ENCODE measurements at regions not wholly inside any gene's neighbourhood (a gene's known extent, or its start where the extent isn't known, plus 50 kb on each side); places are given as distances from the start of the nearest gene placed in this dataset.

- H3K4me3 ChIP-seq (replicated peaks; ENCODE audit: low read depth, low read length): no peak overlapping the region
- DNase-seq (ENCODE audit: low read depth): no peak
- no peak for TF ChIP-seq CTCF (IDR thresholded peaks at IDR 0.05; ENCODE audit: low read length, missing control alignments)
Observed at GRCh38 chr6:167719920-167720319, 106.8 kb upstream of the AFDN start.

DNA sequence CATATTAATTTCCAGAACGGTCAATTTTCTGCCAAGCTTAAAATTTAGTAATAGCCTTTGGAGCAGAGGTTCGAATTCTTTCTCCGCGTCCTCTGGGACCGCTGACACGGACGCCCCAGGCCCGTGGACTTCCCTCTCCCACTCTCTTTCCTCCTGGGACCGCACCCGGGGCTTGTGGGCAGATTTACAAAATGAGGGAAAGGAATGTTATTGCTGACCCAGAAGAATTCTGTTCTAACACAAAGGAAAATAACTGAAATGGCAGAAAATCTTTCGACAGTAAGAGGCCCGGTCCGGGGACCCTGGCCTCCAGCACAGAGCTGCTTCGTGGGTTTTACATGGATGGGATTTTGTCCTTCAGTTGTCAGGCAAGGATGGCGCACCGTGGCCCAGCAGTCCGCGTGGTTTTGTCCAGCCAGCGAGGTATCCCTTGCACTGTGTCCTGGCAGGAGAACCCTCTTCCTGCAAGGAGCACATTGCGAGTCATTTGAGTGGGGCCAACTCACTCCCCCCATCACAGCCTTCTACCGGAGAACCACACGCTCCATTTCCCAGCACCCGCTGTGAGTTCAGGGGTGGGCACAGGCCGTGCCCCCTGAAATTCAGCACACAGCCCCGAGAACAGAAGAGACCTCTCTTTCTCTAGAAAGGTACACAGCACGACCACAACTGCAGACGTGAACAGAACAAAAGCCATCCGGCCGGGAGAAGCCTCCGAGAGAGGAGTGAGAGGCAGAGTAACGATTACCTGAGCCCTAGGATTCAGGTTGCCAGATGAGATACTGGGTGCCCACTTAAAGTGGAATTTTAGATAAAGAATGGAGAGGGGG is 106.0 kb upstream of the AFDN start:
- no peak for DNase-seq (ENCODE audit: low read depth)
- no peak for TF ChIP-seq CTCF (IDR thresholded peaks at IDR 0.05; ENCODE audit: low read length, missing control alignments)
- H3K4me3 ChIP-seq (replicated peaks; ENCODE audit: low read depth, low read length): no peak overlapping the region

DNA sequence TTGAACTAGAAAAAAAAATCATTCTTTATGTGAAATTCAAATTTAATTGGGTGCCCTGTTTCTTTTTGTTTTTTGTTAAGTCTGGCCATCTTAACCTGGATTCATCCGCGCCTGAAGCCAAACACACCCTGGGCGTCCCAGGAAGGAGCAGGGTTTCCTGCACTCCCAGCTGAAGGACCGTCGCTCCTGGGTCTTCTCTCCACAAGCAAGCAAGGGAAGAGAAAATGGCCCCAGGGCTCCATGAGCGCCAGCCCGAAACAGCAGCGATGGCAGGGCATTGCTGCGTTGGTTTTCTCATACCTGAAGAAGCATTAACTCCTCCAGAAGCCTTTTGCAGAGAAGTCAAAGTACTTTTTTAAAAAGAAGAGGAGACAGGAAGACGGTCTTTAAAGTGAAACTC is 105.4 kb upstream of the AFDN start:
- TF ChIP-seq CTCF (IDR thresholded peaks at IDR 0.05; ENCODE audit: low read length, missing control alignments): no peak
- no peak for DNase-seq (ENCODE audit: low read depth)
- H3K4me3 ChIP-seq (replicated peaks; ENCODE audit: low read depth, low read length): no peak overlapping the region

DNA sequence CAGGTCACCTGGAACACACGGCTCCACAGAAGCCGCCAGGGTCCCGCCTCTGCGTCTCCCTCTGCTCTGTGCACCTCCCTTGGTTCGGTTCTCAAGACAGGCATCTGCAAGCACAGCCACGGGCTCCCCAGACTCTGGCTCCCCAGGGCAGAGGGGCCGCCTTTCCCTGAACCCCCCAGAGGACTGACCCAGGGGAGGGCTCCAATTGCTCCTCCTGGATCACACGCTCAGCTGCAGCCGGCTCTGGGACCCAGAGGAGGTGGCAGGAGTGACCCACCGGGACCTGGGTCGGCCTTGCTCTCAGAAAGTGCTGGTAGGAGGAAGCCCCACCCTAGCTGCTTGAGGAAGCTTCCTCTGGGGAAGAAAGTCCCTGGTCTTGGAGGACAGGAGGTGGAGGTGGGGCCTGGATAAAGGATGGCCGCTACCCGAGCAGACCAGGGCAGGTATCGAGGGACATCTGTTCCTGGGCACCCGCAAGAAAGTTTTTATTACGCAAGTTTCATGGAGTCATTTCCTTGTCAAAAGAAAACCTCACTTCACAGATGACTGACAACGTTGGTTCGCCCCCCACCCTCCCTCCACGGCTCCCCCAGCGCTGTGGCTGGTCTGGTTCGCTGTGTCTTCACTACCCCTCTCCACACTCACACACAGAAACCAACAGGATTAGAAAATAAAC is 103.9 kb upstream of the AFDN start:
- DNase-seq (ENCODE audit: low read depth): no peak
- no peak overlapping the region for H3K4me3 ChIP-seq (replicated peaks; ENCODE audit: low read depth, low read length)
- no peak for TF ChIP-seq CTCF (IDR thresholded peaks at IDR 0.05; ENCODE audit: low read length, missing control alignments)

DNA sequence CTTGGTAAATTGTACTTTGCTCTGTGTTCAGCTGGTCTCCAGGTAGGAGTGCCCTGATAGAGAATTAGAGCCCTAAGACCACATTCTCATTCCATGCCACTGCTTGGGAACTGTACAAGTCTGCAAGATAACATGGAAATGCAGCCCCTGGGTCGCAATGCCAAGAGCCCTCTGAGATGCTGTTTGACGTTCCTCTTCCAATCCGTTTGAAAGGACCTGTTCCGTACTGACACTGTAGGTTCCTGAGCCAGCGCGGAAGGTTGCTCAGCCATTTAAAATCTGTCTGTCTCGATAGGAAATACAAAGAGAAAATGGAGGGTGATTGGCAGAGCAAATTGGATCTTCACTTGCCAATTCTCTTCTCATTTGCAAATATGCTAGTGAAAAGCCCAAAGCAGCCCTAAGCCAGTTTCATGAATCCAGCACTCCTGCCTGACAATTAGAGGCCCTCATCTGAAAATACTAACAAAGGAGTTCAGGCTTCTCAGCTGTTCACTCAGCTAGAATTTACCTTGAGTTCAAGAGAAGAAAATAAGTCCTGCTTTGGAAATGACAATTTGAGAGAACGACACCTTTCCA is 100.6 kb upstream of the AFDN start:
- DNase-seq (ENCODE audit: low read depth): no peak
- no peak overlapping the region for H3K4me3 ChIP-seq (replicated peaks; ENCODE audit: low read depth, low read length)
- no peak for TF ChIP-seq CTCF (IDR thresholded peaks at IDR 0.05; ENCODE audit: low read length, missing control alignments)

- H3K4me3 ChIP-seq (replicated peaks; ENCODE audit: low read depth, low read length): no peak overlapping the region
- TF ChIP-seq CTCF (IDR thresholded peaks at IDR 0.05; ENCODE audit: low read length, missing control alignments): no peak
- no peak for DNase-seq (ENCODE audit: low read depth)
Observed at GRCh38 chr6:167730441-167730840, 96.3 kb upstream of the AFDN start.

Measured in fibroblast of pulmonary artery (primary cell).